Hepatocyte (in vitro differentiated cells): ENCODE measurements at regions not wholly inside any gene's neighbourhood (a gene's known extent, or its start where the extent isn't known, plus 50 kb on each side); places are given as distances from the start of the nearest gene placed in this dataset.

ENCODE experiments used
- DNase-seq: peaks from one replicate; pipeline ENCODE4 v3.0.0-alpha.2; 2016; ENCODE audit warnings: low spot score
- H2AFZ ChIP-seq: fragments of 200-600 bp; sonication (generic); 2 replicates; pipeline ENCODE4 v1.6.0; 2016; ENCODE audit warnings: antibody characterized with exemption, mild to moderate bottlenecking
- H3K27ac ChIP-seq: fragments of 200-600 bp; sonication (generic); 2 replicates; pipeline ENCODE4 v1.5.1; 2016; ENCODE audit warnings: mild to moderate bottlenecking
- H3K27me3 ChIP-seq: fragments of 200-600 bp; sonication (generic); 2 replicates; pipeline ENCODE4 v1.6.1; 2016
- H3K36me3 ChIP-seq: fragments of 200-600 bp; sonication (generic); replicated peaks from 2 replicates; pipeline ENCODE4 v1.5.1; 2016; ENCODE audit warnings: low read depth; ENCODE audit not compliant: insufficient read depth
- H3K4me1 ChIP-seq: fragments of 200-600 bp; sonication (generic); 2 replicates; pipeline ENCODE4 v1.5.1; 2016; ENCODE audit warnings: mild to moderate bottlenecking, moderate library complexity; ENCODE audit not compliant: insufficient read depth
- H3K4me2 ChIP-seq: fragments of 200-600 bp; sonication (generic); 2 replicates; pipeline ENCODE4 v1.6.0; 2016
- H3K4me3 ChIP-seq: fragments of 200-600 bp; sonication (generic); 2 replicates; pipeline ENCODE4 v1.5.1; 2016; ENCODE audit warnings: mild to moderate bottlenecking
- H3K79me2 ChIP-seq: fragments of 200-600 bp; sonication (generic); 2 replicates; pipeline ENCODE4 v1.6.0; 2017; ENCODE audit warnings: mild to moderate bottlenecking
- H3K9me2 ChIP-seq: fragments of 200-600 bp; sonication (generic); replicated peaks from 2 replicates; pipeline ENCODE4 v1.6.0; 2017; ENCODE audit warnings: mild to moderate bottlenecking; ENCODE audit not compliant: insufficient read depth
- H3K9me3 ChIP-seq: fragments of 200-600 bp; sonication (generic); 2 replicates; pipeline ENCODE4 v1.5.1; 2016; ENCODE audit warnings: low read depth, mild to moderate bottlenecking
- H4K20me1 ChIP-seq: fragments of 200-600 bp; sonication (generic); 2 replicates; pipeline ENCODE4 v1.6.0; 2016; ENCODE audit warnings: mild to moderate bottlenecking; ENCODE audit not compliant: insufficient read depth, poor library complexity, severe bottlenecking
- EZH2 ChIP-seq: fragments of 200-600 bp; sonication (generic); IDR thresholded peaks from 2 replicates; pipeline ENCODE4 v1.6.1; 2016; ENCODE audit warnings: antibody characterized with exemption, mild to moderate bottlenecking, borderline replicate concordance
- EZH2phosphoT487 ChIP-seq: fragments of 200-600 bp; sonication (generic); IDR thresholded peaks from one replicate; pipeline ENCODE4 v1.6.1; 2018; ENCODE audit warnings: antibody characterized with exemption, mild to moderate bottlenecking, low read depth, moderate library complexity; ENCODE audit not compliant: unreplicated experiment, severe bottlenecking
- WGBS: methylation state at CpG from one replicate; pipeline ENCODE4 v1.1.6; 2016; ENCODE audit warnings: low lambda C conversion rate; ENCODE audit errors: missing lambda C conversion rate; 5-methylcytosine and 5-hydroxymethylcytosine counted together
- TF ChIP-seq, protein P1 (sequence below): fragments of 200-600 bp; sonication (generic); IDR thresholded peaks from 2 replicates; pipeline ENCODE4 v1.5.1; 2016; ENCODE audit warnings: antibody characterized with exemption, mild to moderate bottlenecking; ENCODE audit not compliant: poor library complexity

DNA sequence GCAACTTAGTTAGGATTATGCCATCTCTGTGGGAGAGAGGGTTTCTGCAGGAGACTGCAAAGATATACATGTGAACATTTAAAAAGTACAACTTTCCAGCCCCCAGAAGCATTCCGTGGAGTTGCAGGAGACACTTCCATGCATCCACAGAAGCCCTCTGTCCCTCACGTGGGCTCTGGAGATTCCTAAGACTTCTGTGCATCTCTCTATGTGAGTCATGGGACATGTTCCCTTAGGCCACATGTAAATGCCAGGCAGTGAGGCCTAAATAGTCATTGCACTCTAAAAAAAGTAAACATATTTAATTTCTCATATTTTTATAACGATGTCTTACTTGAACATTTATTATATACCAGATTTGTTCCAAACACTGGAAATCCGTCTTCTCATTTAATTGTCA is 126.5 kb upstream of the ROPN1 start:
- no peak for DNase-seq
- Histone ChIP-seq H4K20me1 (no peaks in the 10 kb centered on the region), H3K9me3 (no peaks in the 10 kb centered on the region), H2AFZ (no peak overlapping the region), H3K27ac (no peak overlapping the region), H3K4me3 (no peak overlapping the region), H3K27me3 (no peaks in the 10 kb centered on the region), H3K4me1 (no peaks in the 10 kb centered on the region), H3K9me2 (no peaks in the 10 kb centered on the region), H3K79me2 (no peaks in the 10 kb centered on the region), H3K4me2 (no peak overlapping the region), H3K36me3 (no peaks in the 10 kb centered on the region)
- TF ChIP-seq, protein P1, sequence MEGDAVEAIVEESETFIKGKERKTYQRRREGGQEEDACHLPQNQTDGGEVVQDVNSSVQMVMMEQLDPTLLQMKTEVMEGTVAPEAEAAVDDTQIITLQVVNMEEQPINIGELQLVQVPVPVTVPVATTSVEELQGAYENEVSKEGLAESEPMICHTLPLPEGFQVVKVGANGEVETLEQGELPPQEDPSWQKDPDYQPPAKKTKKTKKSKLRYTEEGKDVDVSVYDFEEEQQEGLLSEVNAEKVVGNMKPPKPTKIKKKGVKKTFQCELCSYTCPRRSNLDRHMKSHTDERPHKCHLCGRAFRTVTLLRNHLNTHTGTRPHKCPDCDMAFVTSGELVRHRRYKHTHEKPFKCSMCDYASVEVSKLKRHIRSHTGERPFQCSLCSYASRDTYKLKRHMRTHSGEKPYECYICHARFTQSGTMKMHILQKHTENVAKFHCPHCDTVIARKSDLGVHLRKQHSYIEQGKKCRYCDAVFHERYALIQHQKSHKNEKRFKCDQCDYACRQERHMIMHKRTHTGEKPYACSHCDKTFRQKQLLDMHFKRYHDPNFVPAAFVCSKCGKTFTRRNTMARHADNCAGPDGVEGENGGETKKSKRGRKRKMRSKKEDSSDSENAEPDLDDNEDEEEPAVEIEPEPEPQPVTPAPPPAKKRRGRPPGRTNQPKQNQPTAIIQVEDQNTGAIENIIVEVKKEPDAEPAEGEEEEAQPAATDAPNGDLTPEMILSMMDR = no peak
- TF ChIP-seq EZH2 = no peak
- no peak for TF ChIP-seq EZH2phosphoT487
- 75% methylated on average over 4 of the region's 4 CpGs for WGBS

DNA sequence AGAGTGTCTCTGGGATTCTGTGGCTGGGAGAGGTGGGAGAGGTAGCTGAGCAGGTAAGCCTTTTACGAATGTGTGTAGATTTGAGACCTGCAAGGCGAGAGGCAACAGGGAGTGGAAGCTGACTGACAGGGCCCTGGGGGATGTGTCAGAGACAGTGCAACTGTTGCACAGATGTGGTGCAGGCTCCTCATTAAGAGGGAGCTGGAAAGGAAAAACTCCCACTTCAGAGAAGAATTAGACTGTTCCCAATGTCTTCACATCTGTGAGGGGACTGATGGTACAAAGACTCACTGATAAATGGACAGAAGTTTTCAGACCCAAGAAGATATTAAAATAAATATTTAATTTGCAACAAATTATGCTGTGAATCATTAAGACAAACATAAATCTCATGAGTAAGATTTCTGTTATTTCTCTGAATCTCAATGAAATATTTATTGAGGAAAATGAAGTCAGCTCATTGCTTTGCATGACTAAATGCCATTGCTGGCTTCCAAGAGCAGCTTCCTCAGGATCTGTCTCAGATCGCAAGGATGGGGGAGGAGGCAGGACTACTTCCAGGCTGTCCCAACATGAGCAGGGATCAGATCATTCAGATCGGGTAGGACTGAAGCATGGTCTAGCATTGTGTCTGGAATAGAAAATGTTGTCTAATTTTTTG is 127.3 kb upstream of the ROPN1 start:
- TF ChIP-seq, protein P1 = no peak
- TF ChIP-seq EZH2 (no peak), EZH2phosphoT487 (no peak)
- Histone ChIP-seq H3K79me2 (no peaks in the 10 kb centered on the region), H3K4me3 (no peak overlapping the region), H3K27me3 (no peaks in the 10 kb centered on the region), H2AFZ (no peak overlapping the region), H3K27ac (no peak overlapping the region), H4K20me1 (no peaks in the 10 kb centered on the region), H3K4me2 (no peak overlapping the region), H3K36me3 (no peaks in the 10 kb centered on the region), H3K9me3 (no peaks in the 10 kb centered on the region), H3K4me1 (no peaks in the 10 kb centered on the region), H3K9me2 (no peaks in the 10 kb centered on the region)
- WGBS = 73% methylated on average over 4 of the region's 4 CpGs
- no peak for DNase-seq

DNA sequence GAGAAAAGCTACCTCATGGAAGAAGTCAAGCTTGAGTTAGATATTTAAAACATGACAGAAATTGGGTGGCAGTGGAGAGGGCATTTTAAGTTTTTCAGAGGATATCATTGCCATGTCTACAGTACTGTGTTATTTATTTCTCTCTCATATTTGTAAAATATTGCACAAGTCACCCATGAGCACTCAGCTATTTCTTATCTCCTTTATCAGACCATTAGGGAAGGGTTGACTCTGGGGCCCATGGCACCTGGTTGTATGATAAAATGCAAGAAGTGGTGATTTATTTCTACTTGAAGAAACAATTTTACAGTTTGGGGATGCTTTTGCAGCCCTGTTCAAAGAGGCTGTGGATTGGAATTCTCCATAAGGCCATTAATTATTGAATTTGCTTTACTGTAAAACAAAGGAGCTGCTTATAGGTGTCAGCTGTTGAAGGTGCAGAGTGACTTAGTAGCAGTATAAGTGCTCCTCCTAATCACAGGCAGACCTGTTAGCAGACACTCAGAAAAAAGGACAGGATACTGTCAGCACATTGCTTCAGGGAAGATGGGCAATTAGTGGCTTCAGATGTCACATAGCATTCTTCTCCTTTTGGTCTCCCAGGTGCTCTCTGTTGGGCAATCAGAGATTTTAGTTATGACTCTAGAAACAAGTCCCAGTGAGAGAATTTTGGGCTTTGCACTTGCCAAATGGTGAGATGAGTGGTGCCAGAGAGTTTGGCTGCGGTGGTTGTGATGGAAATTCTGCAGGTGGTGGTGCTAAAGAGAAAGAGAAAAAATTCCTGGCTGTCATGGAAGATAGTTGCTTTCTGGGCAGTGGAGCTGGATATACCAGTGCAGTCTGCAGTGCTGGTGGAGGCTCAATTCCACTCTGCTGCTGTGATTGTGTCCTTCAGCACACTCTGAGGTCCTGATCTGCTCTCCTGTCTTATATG is 129.7 kb upstream of the ROPN1 start:
- 53% methylated on average over 1 of the region's 1 CpG for WGBS
- TF ChIP-seq, protein P1 = no peak
- no peak for TF ChIP-seq EZH2phosphoT487
- no peak for TF ChIP-seq EZH2
- no peaks in the 10 kb centered on the region for H3K36me3 ChIP-seq
- no peaks in the 10 kb centered on the region for H3K27me3 ChIP-seq
- no peak overlapping the region for H3K27ac ChIP-seq
- no peaks in the 10 kb centered on the region for H3K9me2 ChIP-seq
- H3K4me2 ChIP-seq = no peak overlapping the region
- H3K79me2 ChIP-seq = no peaks in the 10 kb centered on the region
- no peaks in the 10 kb centered on the region for H4K20me1 ChIP-seq
- H3K4me3 ChIP-seq = no peak overlapping the region
- H3K9me3 ChIP-seq = no peaks in the 10 kb centered on the region
- H3K4me1 ChIP-seq = no peaks in the 10 kb centered on the region
- DNase-seq = no peak
- no peak overlapping the region for H2AFZ ChIP-seq
